K562 (cell line): ENCODE measurements at regions not wholly inside any gene's neighbourhood (a gene's known extent, or its start where the extent isn't known, plus 50 kb on each side); places are given as distances from the start of the nearest gene placed in this dataset.

ENCODE experiments used
- ATAC-seq: fragments of 200-7000 bp; cut with Tn5 transposase; 3 replicates; pipeline ENCODE4 v1.9.1; 2020; ENCODE audit warnings: moderate library complexity
- BruUV-seq: library from RNA; stranded (reverse); fragments of 400-500 nt; replicated peaks from 2 replicates; lab custom pipeline; 2021; lab: Mats Ljungman, UMichigan
- CTCF ChIA-PET: fragments of 300-600 bp; formaldehyde crosslinking; extraction: SDS; loops from one replicate; lab custom pipeline; 2021; ENCODE audit warnings: low intra/inter-chr PET ratio; lab: Yijun Ruan, JAX
- POLR2A ChIA-PET: fragments of 300-600, 350-650 bp; sonication (Branson Sonifier 250); formaldehyde crosslinking; extraction: SDS; loops from one replicate; lab custom pipeline; 2021; ENCODE audit warnings: antibody characterized with exemption, inconsistent platforms; lab: Yijun Ruan, JAX
- DNase-seq, 4 experiments: peaks; one replicate each; pipeline versions ENCODE4 v3.0.0 to v3.0.0-alpha.2; 2011 to 2018; ENCODE audit warnings: low spot score in 3 of 4, mixed read lengths in 3 of 4; ENCODE audit errors: extremely low read depth in 1 of 4
- FAIRE-seq: peaks from 2 replicates; lab custom pipeline; 2011; peaks lifted over from hg19 to GRCh38; lab: Jason Lieb, UNC
- H2AFZ ChIP-seq: 2 replicates; pipeline ENCODE4 v1.6.0; 2011; ENCODE audit warnings: low read depth, low read length, control low read depth, inconsistent platforms
- H3K27ac ChIP-seq: fragments of 200-600 bp; 3 replicates; pipeline ENCODE4 v1.8.0; 2011; ENCODE audit warnings: low read depth, mild to moderate bottlenecking, control low read depth, inconsistent platforms, low read length, moderate library complexity, mixed read lengths; ENCODE audit errors: extremely low read depth
- H3K27me3 ChIP-seq, 2 experiments: fragments of 300-600 bp in 1 of 2; 2 replicates in 1 of 2; 3 replicates in 1 of 2; pipeline versions ENCODE4 v1.6.0 to v1.8.0; 2011; ENCODE audit warnings: inconsistent platforms in 2 of 2, low read length in 2 of 2, mild to moderate bottlenecking in 1 of 2, mixed read lengths in 1 of 2, moderate library complexity in 1 of 2; ENCODE audit not compliant: control insufficient read depth in 2 of 2, insufficient read depth in 2 of 2
- H3K36me3 ChIP-seq: fragments of 300-600 bp; 3 replicates; pipeline ENCODE4 v1.8.0; 2011; ENCODE audit warnings: mild to moderate bottlenecking, low read length, inconsistent platforms; ENCODE audit not compliant: control insufficient read depth, insufficient read depth
- H3K4me1 ChIP-seq, 2 experiments: fragments of 200-600 bp in 1 of 2; replicated peaks in 1 of 2; 2 replicates in 1 of 2; 3 replicates in 1 of 2; pipeline versions ENCODE4 v1.5.1 to v1.8.0; 2011; ENCODE audit warnings: inconsistent platforms in 2 of 2, low read length in 2 of 2, mild to moderate bottlenecking in 1 of 2, mixed read lengths in 1 of 2, moderate library complexity in 1 of 2; ENCODE audit not compliant: control insufficient read depth in 2 of 2, insufficient read depth in 2 of 2
- H3K4me2 ChIP-seq: 2 replicates; pipeline ENCODE4 v1.6.1; 2011; ENCODE audit warnings: low read length, control low read depth, inconsistent platforms, mixed read lengths; ENCODE audit not compliant: insufficient read depth
- H3K4me3 ChIP-seq: fragments of 200-600 bp; sonication (generic), shearing (Covaris generic); 2 replicates; pipeline ENCODE4 v1.5.1; 2016; ENCODE audit warnings: control low read depth, inconsistent platforms
- H3K79me2 ChIP-seq: fragments of 200-600 bp; 3 replicates; pipeline ENCODE4 v1.8.0; 2011; ENCODE audit warnings: low read length, inconsistent platforms; ENCODE audit not compliant: control insufficient read depth, insufficient read depth
- H3K9ac ChIP-seq, 2 experiments: 2 replicates each; pipeline versions ENCODE4 v1.6.0 to v1.6.1; 2011; ENCODE audit warnings: low read depth in 2 of 2, low read length in 2 of 2, control low read depth in 1 of 2, inconsistent platforms in 1 of 2, mild to moderate bottlenecking in 1 of 2, mixed read lengths in 1 of 2; ENCODE audit not compliant: insufficient read depth in 1 of 2
- H3K9me1 ChIP-seq: one replicate; pipeline ENCODE4 v1.6.0; 2011; ENCODE audit warnings: inconsistent platforms, mild to moderate bottlenecking, low read length, moderate library complexity; ENCODE audit not compliant: control insufficient read depth, insufficient read depth
- H3K9me3 ChIP-seq: replicated peaks from 2 replicates; pipeline ENCODE4 v1.5.1; 2011; ENCODE audit warnings: low read depth, low read length, inconsistent platforms; ENCODE audit not compliant: control insufficient read depth, insufficient read depth
- H4K20me1 ChIP-seq: replicated peaks from 2 replicates; pipeline ENCODE4 v1.6.1; 2011; ENCODE audit warnings: low read length, inconsistent platforms, mixed read lengths; ENCODE audit not compliant: control insufficient read depth, insufficient read depth
- ETV6 ChIP-seq, 3 experiments: fragments of 150-350 bp in 1 of 3; sonication (generic) in 1 of 3; formaldehyde crosslinking in 1 of 3; IDR thresholded peaks; 2 replicates each; pipeline versions ENCODE4 v1.6.1 to v1.8.0; 2014 to 2022; ENCODE audit warnings: borderline replicate concordance in 2 of 3, low read depth in 2 of 3, antibody characterized with exemption in 1 of 3, low read length in 1 of 3, mild to moderate bottlenecking in 1 of 3, missing genetic modification reagents in 1 of 3
- FIP1L1 ChIP-seq: fragments of 200-400 bp; formaldehyde crosslinking; IDR thresholded peaks from 2 replicates; pipeline ENCODE4 v1.6.1; 2018; ENCODE audit warnings: mild to moderate bottlenecking, low read depth, low read length; ENCODE audit not compliant: poor library complexity, severe bottlenecking
- HINFP ChIP-seq: fragments of 450-650 bp; conservative IDR thresholded peaks from 2 replicates; pipeline ENCODE4 v1.6.1; 2016; ENCODE audit warnings: missing genetic modification characterization, low read depth, mild to moderate bottlenecking, control low read depth, missing compliant biosample characterization
- MTF1 ChIP-seq: fragments of 250-450 bp; sonication (Bioruptor Pico); IDR thresholded peaks from 2 replicates; pipeline ENCODE4 v1.9.0; 2021; ENCODE audit warnings: moderate library complexity, mild to moderate bottlenecking, inconsistent platforms, borderline replicate concordance
- RFX5 ChIP-seq: IDR thresholded peaks from 2 replicates; pipeline ENCODE4 v1.6.1; 2011; ENCODE audit warnings: low read depth, mild to moderate bottlenecking, improper control_type of control experiment, low read length
- SMC3 ChIP-seq: conservative IDR thresholded peaks from 2 replicates; pipeline ENCODE4 v1.6.1; 2011; ENCODE audit warnings: low read depth, low read length, improper control_type of control experiment; ENCODE audit not compliant: insufficient read depth
- TAL1 ChIP-seq: fragments of 450-650 bp; IDR thresholded peaks from 2 replicates; pipeline ENCODE4 v1.6.1; 2016; ENCODE audit warnings: mild to moderate bottlenecking
- WGBS: fragments of 100-300 bp; shearing (Covaris generic); methylation state at CpG from one replicate; pipeline ENCODE4 v1.1.6; 2016; ENCODE audit warnings: low coverage, mixed read lengths; ENCODE audit not compliant: insufficient coverage; ENCODE audit errors: missing lambda C conversion rate; 5-methylcytosine and 5-hydroxymethylcytosine counted together
- in situ Hi-C: fragments of 300-500 bp; cut with MboI; formaldehyde crosslinking; loops from 4 replicates; pipeline ENCODE4 v1.15.0; 2018; ENCODE audit warnings: inconsistent platforms, mixed read lengths
- intact Hi-C: fragments of 100-400 bp; cut with micrococcal nuclease; formaldehyde crosslinking; loops from 2 replicates; pipeline ENCODE4 v1.14.2; 2022

- no peak overlapping the region for H3K4me2 ChIP-seq
- H3K9ac ChIP-seq, result no peak overlapping the region
- H3K9me3 ChIP-seq, result no peaks in the 10 kb centered on the region
- FAIRE-seq (no peak), DNase-seq (no peak), ATAC-seq (no peak)
- in situ Hi-C loops, result no loop called here
- H3K4me1 ChIP-seq, result no peaks in the 10 kb centered on the region
- H3K4me3 ChIP-seq, result no peak overlapping the region
- TF ChIP-seq MTF1 (CRISPR knock-in tag) (no peak), HINFP (tag) (no peak), SMC3 (no peak), FIP1L1 (no peak), TAL1 (no peak), ETV6 (IDR thresholded peaks at IDR 0.05; ENCODE audit: borderline replicate concordance in 1 of 2, low read depth in 2 of 2, low read length in 1 of 2) (no peak), ETV6 (CRISPR knock-in tag; IDR thresholded peaks at IDR 0.05; ENCODE audit: borderline replicate concordance) (no peak), RFX5 (no peak)
- no peaks in the 10 kb centered on the region for H3K27me3 ChIP-seq
- POLR2A ChIA-PET, result no interaction called here
- intact Hi-C loops, result no loop called here
- WGBS, result 0% methylated on average over 5 of the region's 5 CpGs
- H3K79me2 ChIP-seq, result no peaks in the 10 kb centered on the region
- H3K36me3 ChIP-seq, result no peaks in the 10 kb centered on the region
- BruUV-seq, result no TSS peak
- CTCF ChIA-PET, result no interaction called here
- no peaks in the 10 kb centered on the region for H4K20me1 ChIP-seq
- H2AFZ ChIP-seq, result no peak overlapping the region
- no peak overlapping the region for H3K27ac ChIP-seq
- H3K9me1 ChIP-seq, result no peaks in the 10 kb centered on the region
These were observed 281.2 kb downstream of the BRINP1 start for GRCh38 chr9:119088002-119088547.
